ENCODE measurements at regions not wholly inside any gene's neighbourhood (a gene's known extent, or its start where the extent isn't known, plus 50 kb on each side); places are given as distances from the start of the nearest gene placed in this dataset.

DNA sequence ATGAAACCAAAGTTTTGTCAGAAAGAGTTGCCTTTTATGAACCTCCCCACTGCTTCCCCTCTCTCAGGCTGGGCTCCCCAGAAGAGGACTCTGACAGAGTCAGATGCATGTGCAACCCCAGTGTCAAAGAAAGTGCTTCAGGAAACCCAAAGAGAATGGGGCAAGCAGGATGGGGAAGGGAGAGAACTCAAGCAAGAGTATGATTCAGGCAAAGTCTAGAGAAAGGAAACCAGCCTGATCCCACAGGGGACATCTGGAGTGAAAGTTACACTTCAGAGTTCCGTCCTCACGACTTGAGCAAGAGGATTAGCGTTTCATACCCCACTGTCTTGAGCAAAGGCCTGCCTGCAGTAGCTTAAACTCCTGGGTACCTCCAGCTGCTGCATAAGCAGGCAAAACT lies 51.8 kb upstream of the EPC2 start:
- no peak for DNase-seq (ENCODE audit: extremely low spot score)
- POLR2A ChIA-PET: no interaction called here
- no peak for TF ChIP-seq SP1 (IDR thresholded peaks at IDR 0.05)
- no peak for TF ChIP-seq FOXA1 (IDR thresholded peaks at IDR 0.05)
- TF ChIP-seq, protein P1, sequence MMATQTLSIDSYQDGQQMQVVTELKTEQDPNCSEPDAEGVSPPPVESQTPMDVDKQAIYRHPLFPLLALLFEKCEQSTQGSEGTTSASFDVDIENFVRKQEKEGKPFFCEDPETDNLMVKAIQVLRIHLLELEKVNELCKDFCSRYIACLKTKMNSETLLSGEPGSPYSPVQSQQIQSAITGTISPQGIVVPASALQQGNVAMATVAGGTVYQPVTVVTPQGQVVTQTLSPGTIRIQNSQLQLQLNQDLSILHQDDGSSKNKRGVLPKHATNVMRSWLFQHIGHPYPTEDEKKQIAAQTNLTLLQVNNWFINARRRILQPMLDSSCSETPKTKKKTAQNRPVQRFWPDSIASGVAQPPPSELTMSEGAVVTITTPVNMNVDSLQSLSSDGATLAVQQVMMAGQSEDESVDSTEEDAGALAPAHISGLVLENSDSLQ (IDR thresholded peaks at IDR 0.05): no peak
- TF ChIP-seq ZNF384 (IDR thresholded peaks at IDR 0.05): no peak
- no peak for TF ChIP-seq CTBP1 (IDR thresholded peaks at IDR 0.05; ENCODE audit: borderline replicate concordance)
- TF ChIP-seq HDGF (IDR thresholded peaks at IDR 0.05; ENCODE audit: borderline replicate concordance): no peak
- TF ChIP-seq SUZ12 (IDR thresholded peaks at IDR 0.05): no peak
- no peak for TF ChIP-seq BHLHE40 (IDR thresholded peaks at IDR 0.05; ENCODE audit: borderline replicate concordance)
- no peak for TF ChIP-seq ARNT (IDR thresholded peaks at IDR 0.05)
- no peak for TF ChIP-seq NFRKB (IDR thresholded peaks at IDR 0.05)
- TF ChIP-seq L3MBTL2 (conservative IDR thresholded peaks at IDR 0.05): no peak
- CTCF ChIA-PET: interaction anchor here (0.5 kb wide), 1 partner anchor 373 kb away, joined by 3 read pairs; no protein-coding TSS in a partner anchor

- ChIA-PET CTCF (no interaction called here), POLR2A (no interaction called here)
- TF ChIP-seq LEF1 (IDR thresholded peaks at IDR 0.05; ENCODE audit: borderline replicate concordance): no peak
- TF ChIP-seq NFRKB (IDR thresholded peaks at IDR 0.05): no peak
- no peak for TF ChIP-seq ARNT (IDR thresholded peaks at IDR 0.05)
- TF ChIP-seq ELF4 (IDR thresholded peaks at IDR 0.05): no peak
- TF ChIP-seq TARDBP (IDR thresholded peaks at IDR 0.05): no peak
- TF ChIP-seq CTBP1 (IDR thresholded peaks at IDR 0.05; ENCODE audit: borderline replicate concordance): no peak
- no peak for TF ChIP-seq SUZ12 (IDR thresholded peaks at IDR 0.05)
- TF ChIP-seq, protein P1 (IDR thresholded peaks at IDR 0.05): no peak
- no peak for TF ChIP-seq FOXK2 (IDR thresholded peaks at IDR 0.05)
- TF ChIP-seq ZNF384 (IDR thresholded peaks at IDR 0.05): no peak
- TF ChIP-seq BHLHE40 (IDR thresholded peaks at IDR 0.05; ENCODE audit: borderline replicate concordance): no peak
- TF ChIP-seq FOXA1 (IDR thresholded peaks at IDR 0.05): no peak
- TF ChIP-seq SP1 (IDR thresholded peaks at IDR 0.05): no peak
- no peak for TF ChIP-seq L3MBTL2 (conservative IDR thresholded peaks at IDR 0.05)
- no peak for TF ChIP-seq HDGF (IDR thresholded peaks at IDR 0.05; ENCODE audit: borderline replicate concordance)
- no peak for TF ChIP-seq FOXM1 (IDR thresholded peaks at IDR 0.05; ENCODE audit: borderline replicate concordance)
- DNase-seq (ENCODE audit: extremely low spot score): no peak
These were observed 51.1 kb upstream of the EPC2 start for GRCh38 chr2:148593421-148593820.

DNA sequence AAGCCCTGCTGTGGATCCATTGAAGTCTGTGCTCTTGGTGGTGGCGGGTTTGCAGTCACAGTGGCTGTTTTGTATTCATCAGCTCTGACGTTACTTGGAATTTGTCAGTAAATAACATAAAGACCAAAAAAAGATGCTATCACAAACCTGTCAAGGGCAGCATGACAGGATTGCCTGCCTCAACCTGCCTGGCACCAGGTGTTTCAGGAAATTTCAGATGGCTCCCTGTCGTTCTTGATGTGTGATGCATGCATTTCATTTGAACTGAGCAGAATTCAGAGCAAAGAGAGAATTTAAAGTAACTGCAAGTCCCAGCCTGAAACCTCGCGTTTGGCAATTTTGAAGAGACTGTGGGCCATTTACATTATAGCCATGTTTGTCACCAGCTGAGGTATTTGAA lies 50.3 kb upstream of the EPC2 start:
- TF ChIP-seq HDGF (IDR thresholded peaks at IDR 0.05; ENCODE audit: borderline replicate concordance) (no peak), FOXA1 (IDR thresholded peaks at IDR 0.05) (no peak), CTBP1 (IDR thresholded peaks at IDR 0.05; ENCODE audit: borderline replicate concordance) (no peak), L3MBTL2 (conservative IDR thresholded peaks at IDR 0.05) (no peak), SP1 (IDR thresholded peaks at IDR 0.05) (no peak), ARNT (IDR thresholded peaks at IDR 0.05) (no peak), TARDBP (IDR thresholded peaks at IDR 0.05) (no peak), BHLHE40 (IDR thresholded peaks at IDR 0.05; ENCODE audit: borderline replicate concordance) (no peak), ZNF384 (IDR thresholded peaks at IDR 0.05) (no peak), SUZ12 (IDR thresholded peaks at IDR 0.05) (no peak), FOXM1 (IDR thresholded peaks at IDR 0.05; ENCODE audit: borderline replicate concordance) (no peak), ELF4 (IDR thresholded peaks at IDR 0.05) (no peak), NFRKB (IDR thresholded peaks at IDR 0.05) (no peak), FOXK2 (IDR thresholded peaks at IDR 0.05) (no peak), LEF1 (IDR thresholded peaks at IDR 0.05; ENCODE audit: borderline replicate concordance) (no peak)
- TF ChIP-seq, protein P1 (IDR thresholded peaks at IDR 0.05): no peak
- CTCF ChIA-PET: no interaction called here
- no peak for DNase-seq (ENCODE audit: extremely low spot score)
- POLR2A ChIA-PET: no interaction called here
